ENCODE measurements at regions not wholly inside any gene's neighbourhood (a gene's known extent, or its start where the extent isn't known, plus 50 kb on each side); places are given as distances from the start of the nearest gene placed in this dataset.

DNA sequence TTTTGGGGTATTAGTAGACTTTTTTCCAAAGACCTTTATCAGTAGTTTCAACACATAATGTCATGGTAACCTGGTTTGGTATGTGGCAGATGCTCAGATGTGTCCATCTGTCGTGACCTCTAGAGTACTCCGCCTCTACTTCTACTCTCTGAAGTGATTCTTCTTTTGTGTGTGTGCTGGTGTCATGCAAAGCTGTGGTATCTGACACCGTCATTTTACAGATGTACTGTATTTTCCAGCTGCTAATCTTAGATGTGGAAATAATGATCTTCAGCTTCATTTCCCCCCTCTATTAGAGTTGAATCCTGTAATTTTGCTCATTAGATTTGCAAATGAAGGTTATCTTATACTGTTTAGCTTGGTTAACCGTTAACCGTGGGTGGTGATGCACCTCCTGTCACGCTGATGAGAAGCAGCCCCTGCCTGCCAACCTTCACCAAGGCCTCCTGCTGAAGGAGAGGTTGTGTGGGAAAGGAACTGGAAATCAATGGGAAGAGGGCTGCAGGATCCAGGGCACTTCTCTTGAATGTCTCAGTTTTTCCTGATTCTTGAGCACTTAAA is 222.4 kb upstream of the AMIGO2 start:
- no peak for TF ChIP-seq MYC (IDR thresholded peaks at IDR 0.05; ENCODE audit: low read depth, low read length)
- TF ChIP-seq, protein P1, sequence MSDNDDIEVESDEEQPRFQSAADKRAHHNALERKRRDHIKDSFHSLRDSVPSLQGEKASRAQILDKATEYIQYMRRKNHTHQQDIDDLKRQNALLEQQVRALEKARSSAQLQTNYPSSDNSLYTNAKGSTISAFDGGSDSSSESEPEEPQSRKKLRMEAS (IDR thresholded peaks at IDR 0.05; ENCODE audit: low read depth, low read length): no peak
- no peak for TF ChIP-seq POLR2A (IDR thresholded peaks at IDR 0.05; ENCODE audit: extremely low read depth, insufficient read length)
- TF ChIP-seq CTCF (IDR thresholded peaks at IDR 0.05; ENCODE audit: low read depth, low read length): no peak
- no peak overlapping the region for H3K4me3 ChIP-seq (ENCODE audit: low read depth, low read length)
- DNase-seq (ENCODE audit: low read depth): no peak

DNA sequence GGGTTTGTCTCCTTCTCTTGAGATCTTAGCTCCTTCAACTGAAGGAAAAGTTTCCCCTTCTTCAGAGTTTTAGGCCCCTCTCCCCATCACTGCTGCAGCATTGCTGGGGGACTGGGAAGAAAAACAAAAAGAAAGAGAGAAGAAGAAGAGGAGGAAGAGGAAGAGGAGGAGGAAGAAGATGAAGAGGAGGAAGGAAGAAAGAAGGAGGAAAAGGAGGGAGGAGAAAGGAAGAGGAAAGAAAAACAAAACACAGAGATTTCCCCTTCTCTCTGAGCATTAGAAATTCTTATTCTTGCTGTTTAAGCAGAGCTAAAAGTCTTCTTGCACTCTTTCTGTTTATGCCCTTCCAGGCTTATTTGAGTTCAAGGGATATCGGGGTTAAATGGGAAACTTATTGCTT is 219.8 kb upstream of the AMIGO2 start:
- no peak overlapping the region for H3K4me3 ChIP-seq (ENCODE audit: low read depth, low read length)
- DNase-seq (ENCODE audit: low read depth): no peak
- TF ChIP-seq POLR2A (IDR thresholded peaks at IDR 0.05; ENCODE audit: extremely low read depth, insufficient read length) (no peak), CTCF (IDR thresholded peaks at IDR 0.05; ENCODE audit: low read depth, low read length) (no peak), MYC (IDR thresholded peaks at IDR 0.05; ENCODE audit: low read depth, low read length) (no peak)
- TF ChIP-seq, protein P1 (IDR thresholded peaks at IDR 0.05; ENCODE audit: low read depth, low read length): no peak

DNA sequence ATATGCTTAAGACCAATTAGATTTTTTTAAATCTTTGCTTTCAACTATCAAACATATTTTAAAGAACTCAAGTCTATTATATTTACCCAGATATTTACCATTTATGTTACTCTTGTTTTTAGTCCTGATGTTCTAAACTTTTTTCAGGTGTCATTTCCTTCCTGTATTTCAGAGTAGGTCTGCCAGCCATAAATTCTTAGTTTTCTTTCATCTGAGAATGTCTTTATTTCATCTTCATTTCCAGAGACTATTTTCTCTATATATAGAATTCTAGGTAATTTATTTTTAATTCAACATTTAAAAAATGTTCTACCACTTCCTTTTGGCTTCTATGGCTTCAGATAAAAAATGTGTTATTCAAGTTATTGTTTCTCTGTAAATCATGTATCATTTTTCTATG is 218.2 kb upstream of the AMIGO2 start:
- DNase-seq (ENCODE audit: low read depth): no peak
- TF ChIP-seq CTCF (IDR thresholded peaks at IDR 0.05; ENCODE audit: low read depth, low read length) (no peak), MYC (IDR thresholded peaks at IDR 0.05; ENCODE audit: low read depth, low read length) (no peak), POLR2A (IDR thresholded peaks at IDR 0.05; ENCODE audit: extremely low read depth, insufficient read length) (no peak)
- TF ChIP-seq, protein P1 (IDR thresholded peaks at IDR 0.05; ENCODE audit: low read depth, low read length): no peak
- no peak overlapping the region for H3K4me3 ChIP-seq (ENCODE audit: low read depth, low read length)

DNA sequence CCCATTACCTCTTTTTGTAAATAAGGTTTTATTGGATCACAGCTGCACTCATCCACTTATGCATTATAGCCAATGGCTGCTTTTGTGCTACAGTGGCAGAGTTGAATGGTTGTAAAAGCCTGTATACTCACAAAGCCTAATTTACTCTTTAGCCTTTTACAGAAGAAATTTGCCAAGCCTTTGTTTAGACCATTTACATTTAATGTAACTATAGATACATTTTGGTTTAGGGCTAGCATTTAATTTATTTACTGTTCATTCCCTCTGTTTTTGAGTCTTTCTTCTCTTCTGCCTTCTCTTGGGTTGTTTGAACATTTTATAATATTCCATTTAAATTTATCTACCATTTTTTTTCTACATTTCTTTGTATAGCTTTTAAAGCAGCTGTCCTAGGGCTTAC is 217.1 kb upstream of the AMIGO2 start:
- no peak for DNase-seq (ENCODE audit: low read depth)
- TF ChIP-seq MYC (IDR thresholded peaks at IDR 0.05; ENCODE audit: low read depth, low read length) (no peak), CTCF (IDR thresholded peaks at IDR 0.05; ENCODE audit: low read depth, low read length) (no peak), POLR2A (IDR thresholded peaks at IDR 0.05; ENCODE audit: extremely low read depth, insufficient read length) (no peak)
- TF ChIP-seq, protein P1 (IDR thresholded peaks at IDR 0.05; ENCODE audit: low read depth, low read length): no peak
- no peak overlapping the region for H3K4me3 ChIP-seq (ENCODE audit: low read depth, low read length)

GRCh38 chr12:47293406-47293805 is 213.6 kb upstream of the AMIGO2 start:
- no peak for DNase-seq (ENCODE audit: low read depth)
- no peak for TF ChIP-seq POLR2A (IDR thresholded peaks at IDR 0.05; ENCODE audit: extremely low read depth, insufficient read length)
- TF ChIP-seq, protein P1 (IDR thresholded peaks at IDR 0.05; ENCODE audit: low read depth, low read length): no peak
- TF ChIP-seq CTCF (IDR thresholded peaks at IDR 0.05; ENCODE audit: low read depth, low read length): no peak
- no peak for TF ChIP-seq MYC (IDR thresholded peaks at IDR 0.05; ENCODE audit: low read depth, low read length)
- H3K4me3 ChIP-seq (ENCODE audit: low read depth, low read length): no peak overlapping the region

All from NB4 (cell line).